Peyer's patch (tissue), 4 donors: ENCODE measurements at regions not wholly inside any gene's neighbourhood (a gene's known extent, or its start where the extent isn't known, plus 50 kb on each side); places are given as distances from the start of the nearest gene placed in this dataset.

ENCODE experiments used
- POLR2A ChIP-seq, 2 donors: fragments of 450-650 bp; IDR thresholded peaks; one replicate each; pipeline ENCODE4 v1.5.1; 2017; ENCODE audit warnings: antibody characterized with exemption in 2 of 2, mild to moderate bottlenecking in 2 of 2, moderate library complexity in 2 of 2
- TF ChIP-seq, protein P1 (sequence below), 6 experiments: fragments of 450-650 bp in 4 of 6; fragments of 200-600 bp in 2 of 6; sonication (generic) in 1 of 6; IDR thresholded peaks; one replicate each; pipeline ENCODE4 v1.5.1; 2017 to 2019; ENCODE audit warnings: antibody characterized with exemption in 6 of 6, mild to moderate bottlenecking in 3 of 6, moderate library complexity in 1 of 6

DNA sequence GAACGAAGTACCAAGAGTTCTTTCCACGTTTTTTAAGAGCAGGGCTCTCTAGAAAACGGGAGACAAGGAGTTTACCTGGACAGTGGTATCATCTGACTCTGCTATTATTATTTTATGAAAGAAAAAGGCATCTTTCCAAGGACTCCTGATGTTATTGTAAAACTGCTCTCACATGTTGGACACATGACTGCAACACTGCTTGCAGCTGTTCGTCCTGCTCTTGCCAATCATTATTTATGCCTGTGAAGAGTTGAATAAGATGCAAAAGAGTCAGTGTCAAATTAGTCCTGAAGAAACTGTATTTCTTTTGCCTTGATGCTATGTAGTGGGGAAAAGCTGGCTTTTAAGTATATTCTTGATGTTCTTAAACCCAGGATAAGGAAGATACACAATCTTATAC is 284.5 kb upstream of the PTGER4 start:
- TF ChIP-seq, protein P1, sequence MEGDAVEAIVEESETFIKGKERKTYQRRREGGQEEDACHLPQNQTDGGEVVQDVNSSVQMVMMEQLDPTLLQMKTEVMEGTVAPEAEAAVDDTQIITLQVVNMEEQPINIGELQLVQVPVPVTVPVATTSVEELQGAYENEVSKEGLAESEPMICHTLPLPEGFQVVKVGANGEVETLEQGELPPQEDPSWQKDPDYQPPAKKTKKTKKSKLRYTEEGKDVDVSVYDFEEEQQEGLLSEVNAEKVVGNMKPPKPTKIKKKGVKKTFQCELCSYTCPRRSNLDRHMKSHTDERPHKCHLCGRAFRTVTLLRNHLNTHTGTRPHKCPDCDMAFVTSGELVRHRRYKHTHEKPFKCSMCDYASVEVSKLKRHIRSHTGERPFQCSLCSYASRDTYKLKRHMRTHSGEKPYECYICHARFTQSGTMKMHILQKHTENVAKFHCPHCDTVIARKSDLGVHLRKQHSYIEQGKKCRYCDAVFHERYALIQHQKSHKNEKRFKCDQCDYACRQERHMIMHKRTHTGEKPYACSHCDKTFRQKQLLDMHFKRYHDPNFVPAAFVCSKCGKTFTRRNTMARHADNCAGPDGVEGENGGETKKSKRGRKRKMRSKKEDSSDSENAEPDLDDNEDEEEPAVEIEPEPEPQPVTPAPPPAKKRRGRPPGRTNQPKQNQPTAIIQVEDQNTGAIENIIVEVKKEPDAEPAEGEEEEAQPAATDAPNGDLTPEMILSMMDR (IDR thresholded peaks at IDR 0.05) = no peak
- TF ChIP-seq POLR2A (IDR thresholded peaks at IDR 0.05) = no peak
